Stimulated activated CD8-positive, alpha-beta memory T cell treated with anti-CD3 and anti-CD28 coated beads, Interleukin-7, amount 100 ng/mL, for 48 hours (primary cell): ENCODE measurements at regions not wholly inside any gene's neighbourhood (a gene's known extent, or its start where the extent isn't known, plus 50 kb on each side); places are given as distances from the start of the nearest gene placed in this dataset.
"Not testable (repeated sequence)": the region's sequence is repeated elsewhere in the genome, so short reads cannot be mapped to it uniquely, and the experiment has no call there.

ENCODE experiments used
- DNase-seq, 2 donors: peaks; one replicate each; pipeline ENCODE4 v3.0.0-alpha.2; 2020; ENCODE audit warnings: low read depth in 1 of 2; ENCODE audit errors: extremely low read depth in 1 of 2

DNA sequence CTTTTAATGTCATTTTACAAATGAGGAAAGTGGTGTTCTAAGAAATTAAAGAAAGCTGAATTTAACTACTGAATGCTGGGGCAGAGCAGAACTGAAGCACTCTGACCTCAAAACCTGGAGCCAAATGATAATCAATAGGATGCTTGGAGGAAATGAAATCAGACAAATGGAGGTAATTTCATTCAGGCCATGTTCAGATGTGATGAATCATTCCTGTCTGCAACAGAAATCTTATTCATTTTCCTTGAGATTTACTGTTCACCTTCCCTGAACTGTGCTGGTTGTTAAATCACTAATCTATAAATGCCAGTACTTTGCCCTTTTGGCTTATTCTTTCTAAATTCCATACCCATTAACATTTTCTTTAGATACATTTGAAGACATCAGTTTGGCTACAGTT is 85.6 kb upstream of the SNX7 start:
- no peak for DNase-seq

DNA sequence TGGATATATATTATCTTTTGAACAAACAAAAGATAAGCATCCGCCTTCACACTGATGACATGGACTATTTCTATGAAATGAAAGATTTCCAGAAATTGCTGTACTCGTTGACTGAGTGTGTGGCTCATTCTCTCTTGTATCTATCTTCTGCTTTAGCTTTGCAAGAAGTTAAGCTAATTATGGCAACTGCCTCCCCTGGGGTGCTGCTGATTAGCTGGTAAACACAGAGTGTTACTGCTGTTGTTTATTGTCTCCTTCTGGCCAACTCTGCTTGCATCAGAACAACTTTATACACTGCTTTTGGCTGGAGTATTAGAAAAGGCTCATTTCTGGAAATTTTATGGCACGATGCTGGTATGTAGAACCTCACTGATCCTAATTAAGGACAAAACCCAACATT is 95.6 kb upstream of the SNX7 start:
- DNase-seq = no peak

DNA sequence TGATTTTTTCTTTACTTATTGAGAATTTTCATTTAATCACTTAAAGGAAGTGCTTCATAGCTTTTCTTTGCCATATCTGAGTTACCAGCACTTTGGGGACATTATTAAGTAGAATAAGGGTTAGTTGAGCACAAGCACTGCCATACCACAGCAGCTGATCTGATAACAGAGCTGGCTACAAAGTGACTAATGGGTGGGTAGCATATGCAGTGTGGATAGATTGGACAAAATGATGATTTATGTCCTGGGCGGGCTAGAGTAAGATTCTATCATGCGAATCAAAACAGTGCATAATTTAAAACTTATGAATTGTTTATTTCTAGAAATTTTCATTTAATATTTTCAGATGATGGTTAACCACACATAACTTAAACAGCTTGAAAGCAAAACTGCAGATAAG is 102.2 kb upstream of the SNX7 start:
- DNase-seq = no peak

DNA sequence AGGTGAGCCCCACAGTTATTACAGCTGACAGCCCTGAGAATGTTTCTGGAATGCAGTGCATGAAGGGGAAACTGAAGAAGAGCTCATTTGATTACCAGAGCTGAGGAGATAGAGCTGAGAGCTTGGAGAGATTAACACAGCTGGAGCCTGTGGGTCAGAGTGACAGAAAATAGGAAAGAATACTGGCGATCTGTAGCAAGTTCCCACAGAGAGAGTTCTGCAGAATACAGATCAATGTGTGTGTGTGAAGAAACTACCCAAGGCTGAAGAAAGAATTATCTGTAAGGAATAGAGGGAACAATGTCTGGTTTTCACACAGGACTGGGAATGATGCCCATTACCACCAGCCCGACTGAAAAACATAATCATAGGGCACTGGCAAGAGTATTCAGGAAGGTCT is 103.6 kb upstream of the SNX7 start:
- DNase-seq = no peak

DNA sequence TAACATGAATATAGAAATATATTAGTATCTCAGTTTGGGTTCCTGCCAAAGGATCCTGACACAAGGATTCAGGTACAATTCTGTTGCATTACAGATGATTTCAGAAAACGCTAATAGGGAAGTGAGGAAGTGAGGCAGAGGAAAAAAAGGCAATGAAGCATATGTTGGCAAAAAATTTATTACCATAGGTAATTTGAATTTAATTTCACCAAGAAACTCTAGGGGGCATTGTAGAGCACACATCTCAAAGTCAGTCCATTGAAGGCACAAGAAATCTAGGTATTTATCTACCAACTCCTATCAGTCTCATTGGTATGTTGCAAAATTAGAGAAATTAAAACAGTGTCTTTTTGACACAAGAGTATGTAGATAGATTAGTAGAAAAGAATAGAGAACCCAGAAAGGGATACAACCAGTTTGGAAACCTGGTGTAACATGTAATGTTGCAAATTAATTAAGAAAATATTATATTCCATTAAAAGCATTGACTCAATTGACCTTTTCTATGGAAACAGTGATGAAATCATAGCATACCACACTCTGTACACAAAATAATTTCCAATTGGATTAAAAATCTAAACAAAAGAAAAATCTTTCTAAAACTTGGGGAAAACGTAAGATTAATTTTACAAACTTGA is 104.9 kb upstream of the SNX7 start:
- DNase-seq = no peak

DNA sequence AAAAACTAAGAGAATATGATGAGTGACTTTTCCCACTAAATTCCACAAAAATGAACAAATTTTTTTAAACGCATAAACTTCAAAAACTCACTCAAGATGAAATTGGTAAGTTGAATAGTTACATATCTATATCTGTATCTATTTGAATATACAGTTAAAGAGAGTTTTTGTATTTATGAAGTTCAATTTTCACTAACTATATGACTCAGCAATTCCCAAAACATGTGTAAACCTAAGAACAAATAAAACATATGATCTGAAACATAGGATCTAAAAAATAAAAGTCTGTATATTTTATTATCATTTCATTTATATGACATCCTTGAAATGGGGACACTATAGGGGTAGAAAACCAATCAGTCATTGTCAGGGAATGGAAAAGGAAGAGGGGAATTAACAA is 105.7 kb upstream of the SNX7 start:
- no peak for DNase-seq

DNA sequence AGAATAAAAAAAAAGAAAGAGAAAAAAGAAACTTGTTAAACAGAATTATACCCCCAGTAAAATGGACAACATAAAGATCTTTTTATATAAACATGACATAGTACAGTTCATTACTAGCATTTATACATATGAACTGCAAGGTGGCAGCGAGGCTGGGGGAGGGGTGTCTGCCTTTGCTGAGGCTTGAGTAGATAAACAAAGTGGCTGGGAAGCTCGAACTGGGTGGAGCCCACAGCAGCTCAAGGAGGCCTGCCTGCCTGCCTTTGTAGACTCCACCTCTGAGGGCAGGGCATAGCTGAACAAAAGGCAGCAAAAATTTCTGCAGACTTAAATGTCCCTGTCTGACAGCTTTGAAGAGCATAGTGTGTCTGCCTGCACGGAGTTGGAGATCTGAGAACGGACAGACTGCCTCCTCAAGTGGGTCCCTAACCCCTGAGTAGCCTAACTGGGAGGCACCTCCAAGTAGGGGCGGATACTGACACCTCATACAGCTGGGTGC is 108.9 kb upstream of the SNX7 start:
- DNase-seq = not testable (repeated sequence)

DNA sequence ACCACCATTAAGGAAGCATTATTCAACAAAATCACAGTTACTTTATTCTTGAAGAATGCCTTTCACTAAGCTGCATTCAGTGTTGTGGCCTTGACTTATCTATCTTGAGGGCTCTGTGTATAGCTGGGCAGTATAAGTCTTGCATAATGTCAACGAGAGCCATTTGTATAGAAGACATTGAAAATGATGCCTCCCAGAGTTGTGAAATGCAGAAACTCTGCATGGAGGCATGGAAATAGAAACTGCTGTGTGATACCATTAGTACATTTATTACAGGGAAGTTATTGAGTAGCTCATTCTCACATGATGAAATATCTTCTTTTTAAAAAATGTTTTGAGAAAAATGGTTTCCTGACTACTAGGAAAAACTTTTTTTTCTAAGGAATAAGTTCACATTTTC is 111.4 kb upstream of the SNX7 start:
- DNase-seq = no peak

DNA sequence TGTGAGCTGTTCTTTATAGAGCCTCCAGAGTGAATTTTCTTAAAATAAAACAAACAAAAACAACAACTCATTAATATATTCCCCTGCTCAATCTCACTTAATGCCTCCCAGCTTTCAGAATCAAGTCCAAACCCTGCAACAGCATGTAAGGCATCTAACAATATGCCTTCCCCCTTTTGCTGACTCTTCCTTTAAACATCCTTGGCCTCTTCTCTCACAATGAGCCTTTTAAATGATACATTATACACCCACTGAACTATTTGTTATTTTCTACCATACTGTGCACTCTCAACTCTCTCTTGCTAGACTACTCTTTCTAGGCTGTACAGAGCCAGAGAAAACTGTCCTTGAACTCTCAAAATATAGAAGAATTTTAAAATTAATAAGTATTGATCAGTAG is 115.2 kb upstream of the SNX7 start:
- no peak for DNase-seq

DNA sequence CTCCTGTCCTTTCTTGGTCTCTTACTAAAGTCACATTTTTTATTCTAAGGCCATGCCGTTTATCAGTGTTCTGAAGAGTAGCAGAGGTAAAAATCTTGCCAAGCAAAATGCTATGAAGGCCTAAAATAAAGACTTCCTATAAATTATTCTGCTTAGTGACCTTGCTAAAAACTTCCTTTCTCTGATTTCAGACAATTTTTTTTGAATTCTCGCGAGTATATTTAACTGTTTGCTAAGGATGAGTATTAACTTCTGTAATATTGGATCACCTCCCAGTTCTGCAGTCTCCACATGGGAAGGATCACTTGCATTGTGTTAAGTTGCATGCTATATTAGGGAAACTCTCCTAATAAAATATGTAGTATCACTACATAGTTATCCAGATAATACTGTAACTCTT is 123.4 kb upstream of the SNX7 start:
- DNase-seq = no peak

DNA sequence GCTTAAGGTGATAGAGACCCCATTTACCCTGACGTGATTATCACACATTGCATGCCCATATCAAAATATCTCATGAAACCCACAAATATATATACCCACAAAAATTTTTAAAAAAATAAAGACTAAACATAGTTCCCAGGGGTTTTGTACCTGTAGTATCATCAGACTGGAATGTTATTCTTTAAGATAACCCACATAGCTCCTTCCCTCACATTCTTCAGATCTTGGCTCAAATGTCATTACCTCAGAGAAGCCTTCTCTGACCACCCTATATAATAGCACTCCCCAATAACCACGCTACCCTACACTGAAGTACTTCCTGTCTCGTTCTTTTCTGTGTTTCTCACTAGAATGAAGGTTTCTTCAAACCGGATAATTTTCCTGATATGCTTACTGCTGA is 138.3 kb upstream of the SNX7 start:
- no peak for DNase-seq

DNA sequence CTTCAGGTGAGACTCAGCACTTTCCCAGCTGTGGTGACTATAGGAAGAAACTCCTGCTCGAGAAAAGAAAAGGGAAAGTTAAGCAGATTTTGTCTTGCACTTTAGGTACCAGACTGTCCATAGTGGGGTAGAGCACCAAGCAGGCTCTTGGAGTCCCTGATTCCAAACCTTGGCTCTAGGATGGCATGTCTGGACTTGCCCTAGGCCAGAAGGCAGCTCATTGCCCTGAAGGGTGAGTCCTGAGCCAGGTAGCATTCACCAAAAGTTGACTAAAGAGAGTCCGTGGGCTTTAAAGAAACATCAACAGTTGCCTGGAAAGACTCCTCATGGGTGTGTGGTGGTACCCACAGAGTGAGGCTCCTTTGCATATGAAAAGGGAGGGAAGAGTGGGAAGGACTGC is 145.2 kb upstream of the SNX7 start:
- DNase-seq = no peak

DNA sequence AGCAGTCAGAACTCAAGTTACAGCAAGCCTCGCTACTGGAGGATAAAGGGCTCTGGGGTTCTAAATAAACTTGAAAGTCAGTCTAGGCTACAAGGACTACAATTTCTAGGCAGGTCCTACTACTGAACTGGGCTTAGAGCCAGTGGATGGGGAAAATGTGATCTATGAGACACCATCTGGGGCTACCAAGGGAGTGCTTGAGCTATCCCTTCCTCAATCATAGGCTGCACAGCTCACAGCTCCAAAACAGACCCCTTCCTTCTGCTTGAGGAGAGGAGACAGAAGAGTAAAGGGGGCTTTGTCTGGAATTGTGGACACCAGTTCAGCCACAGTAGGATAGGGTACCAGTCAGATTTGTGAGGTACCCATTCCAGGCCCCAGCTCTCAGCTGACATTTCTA is 145.8 kb upstream of the SNX7 start:
- DNase-seq = no peak

DNA sequence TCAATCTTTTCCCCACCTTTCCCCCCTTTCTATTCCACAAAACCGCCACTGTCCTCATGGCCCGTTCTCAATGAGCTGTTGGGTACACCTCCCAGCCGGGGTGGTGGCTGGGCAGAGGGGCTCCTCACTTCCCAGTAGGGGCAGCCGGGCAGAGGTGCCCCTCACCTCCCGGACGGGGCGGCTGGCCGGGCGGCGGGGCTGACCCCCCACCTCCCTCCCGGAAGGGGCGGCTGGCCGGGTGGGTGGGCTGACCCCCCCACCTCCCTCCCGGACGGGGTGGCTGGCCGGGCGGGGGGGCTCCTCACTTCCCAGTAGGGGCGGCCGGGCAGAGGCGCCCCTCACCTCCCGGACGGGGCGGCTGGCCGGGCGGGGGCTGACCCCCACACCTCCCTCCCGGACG is 149.3 kb upstream of the SNX7 start:
- DNase-seq = not testable (repeated sequence)

DNA sequence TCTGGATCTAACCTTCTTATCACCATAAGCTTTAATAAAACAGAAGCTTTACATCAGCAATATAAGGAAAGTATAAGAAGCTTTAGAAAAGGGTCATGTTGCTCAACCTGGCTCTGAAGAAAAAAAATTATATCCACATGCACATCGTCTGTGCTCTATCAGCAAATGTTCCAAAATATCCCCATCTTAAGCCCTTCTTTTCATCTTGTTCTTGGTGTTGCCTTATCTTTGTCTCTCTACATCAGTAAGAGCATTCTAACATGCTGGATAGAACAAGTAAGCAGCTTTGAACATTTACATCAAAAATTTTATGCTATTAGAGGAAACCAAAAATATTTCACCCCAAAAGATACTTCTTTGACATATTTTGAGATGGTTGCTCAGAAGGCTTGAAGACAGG is 157.8 kb upstream of the SNX7 start:
- no peak for DNase-seq

DNA sequence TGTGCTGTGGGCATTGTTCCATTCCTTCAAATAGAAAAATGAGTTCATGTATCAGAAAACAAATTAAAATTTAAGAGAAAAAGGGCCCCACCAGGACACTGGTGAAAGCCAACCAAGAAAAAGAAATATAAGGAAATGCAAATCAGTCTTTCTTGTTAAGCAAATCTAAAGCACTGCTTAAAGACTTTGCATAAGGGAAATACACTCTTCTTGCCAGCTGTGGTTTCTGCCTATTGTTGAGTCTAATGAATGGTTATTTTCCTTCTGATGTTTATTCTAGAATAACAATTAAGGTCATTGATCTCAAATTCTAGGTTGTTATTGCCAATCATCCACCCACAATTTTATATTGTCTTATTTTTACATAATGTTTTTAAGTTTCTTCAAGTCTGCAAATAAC is 158.6 kb upstream of the SNX7 start:
- DNase-seq = no peak

DNA sequence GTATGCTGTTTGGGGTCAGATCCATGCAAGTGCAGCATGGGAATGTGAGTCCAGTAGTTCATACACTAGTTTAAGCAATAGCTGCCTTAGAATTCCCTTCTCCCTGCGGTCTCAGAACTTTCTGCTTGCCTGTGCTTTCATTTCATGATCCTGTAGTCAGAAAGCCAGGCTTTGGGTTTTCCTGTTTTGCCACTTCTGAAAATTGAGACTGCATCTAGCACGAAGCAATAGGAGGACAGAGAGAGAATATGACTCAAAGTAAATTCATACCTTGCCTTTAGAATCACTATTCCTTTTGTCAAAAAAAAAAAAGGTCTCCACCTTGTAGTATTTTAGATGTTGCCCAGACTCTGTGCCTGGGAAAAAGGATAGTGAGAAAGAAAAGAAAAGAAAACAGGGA is 161.2 kb upstream of the SNX7 start:
- no peak for DNase-seq

DNA sequence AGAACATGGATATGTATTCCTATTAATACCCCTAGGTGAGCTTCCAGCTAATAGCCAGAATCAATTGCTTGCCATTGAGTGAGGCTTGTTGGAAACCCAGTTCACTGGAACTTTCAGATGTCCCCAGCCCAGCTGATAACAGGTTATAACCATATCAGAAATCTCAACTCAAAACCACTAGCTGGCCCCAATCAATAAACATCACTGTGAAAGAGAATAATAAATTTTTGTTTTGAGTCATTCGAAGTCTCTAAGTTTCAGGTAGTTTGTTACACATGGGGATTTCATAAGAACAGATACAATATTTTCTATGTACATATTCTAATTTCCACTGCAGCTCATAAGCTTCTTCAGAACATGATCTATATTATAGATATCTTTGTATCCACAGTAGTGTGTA is 162.9 kb upstream of the SNX7 start:
- no peak for DNase-seq

DNA sequence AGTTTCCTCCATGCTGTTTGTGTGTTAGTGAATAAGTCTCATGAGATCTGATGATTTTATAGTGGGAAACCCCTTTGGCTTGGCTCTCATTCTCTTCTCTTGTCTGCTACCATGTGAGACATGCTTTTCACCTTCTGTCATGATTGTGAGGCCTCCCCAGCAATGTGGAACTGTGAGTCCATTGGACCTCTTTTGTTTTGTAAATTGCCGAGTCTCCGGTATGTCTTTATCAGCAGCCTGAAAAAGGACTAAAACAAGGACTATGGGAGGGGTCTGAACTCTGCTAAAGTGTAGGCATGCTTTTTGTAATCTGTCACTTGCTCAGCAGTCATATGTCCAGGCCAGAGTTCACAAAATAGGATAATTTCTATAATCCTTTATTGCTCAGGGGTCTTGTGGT is 164.0 kb upstream of the SNX7 start:
- no peak for DNase-seq

DNA sequence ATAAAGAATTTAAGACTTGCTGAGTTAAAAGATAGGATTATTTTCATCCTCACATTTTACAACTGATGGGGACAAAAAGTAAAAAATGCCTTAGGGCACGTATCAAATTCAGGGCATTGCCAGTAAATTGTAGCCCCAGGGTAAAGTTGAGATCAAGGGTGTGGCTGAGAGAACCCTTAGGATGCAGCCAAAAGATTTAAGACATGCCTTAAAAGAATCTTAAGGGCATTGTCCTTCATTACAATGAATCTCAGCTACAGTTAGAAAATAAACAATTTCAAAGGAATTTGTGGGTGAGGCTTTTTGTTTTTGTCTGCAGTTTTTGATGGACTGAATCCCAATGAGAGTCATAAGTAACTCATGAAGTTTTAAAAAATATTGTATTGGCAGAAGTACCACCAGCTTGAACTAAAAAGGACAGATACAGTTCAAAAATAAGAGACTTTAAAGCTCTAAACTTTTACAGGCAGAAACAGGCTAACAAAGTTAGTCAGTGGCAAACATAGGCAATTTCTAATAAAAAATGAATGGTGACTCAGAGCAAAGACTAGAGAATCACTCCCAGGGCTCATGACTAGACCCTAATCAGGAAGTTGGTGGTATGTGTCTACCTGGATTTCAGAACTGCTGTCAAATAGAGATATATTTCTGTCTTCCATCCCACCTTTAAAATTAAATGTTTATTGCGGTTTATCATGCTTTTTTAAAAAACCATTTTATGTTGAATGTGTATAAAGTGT is 165.1 kb upstream of the SNX7 start:
- no peak for DNase-seq

DNA sequence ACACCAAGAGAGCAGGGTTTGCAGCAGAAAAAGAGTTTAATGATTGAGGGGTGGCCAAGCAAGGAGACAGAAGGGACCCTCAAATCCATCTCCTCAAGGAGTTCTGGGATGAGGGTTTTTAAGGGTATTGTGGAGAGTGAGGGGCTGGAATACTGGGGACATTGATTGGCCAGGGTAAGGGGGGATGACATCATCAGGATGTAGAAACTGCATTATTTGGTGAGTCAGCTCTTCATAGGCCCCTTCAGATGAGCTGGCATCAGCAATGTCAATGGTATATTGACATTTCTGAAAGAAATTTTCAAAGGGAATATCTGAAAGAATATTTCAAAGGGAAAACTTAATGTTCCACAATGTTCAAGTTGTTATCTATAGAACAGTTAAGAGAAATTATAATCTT is 168.1 kb upstream of the SNX7 start:
- no peak for DNase-seq

DNA sequence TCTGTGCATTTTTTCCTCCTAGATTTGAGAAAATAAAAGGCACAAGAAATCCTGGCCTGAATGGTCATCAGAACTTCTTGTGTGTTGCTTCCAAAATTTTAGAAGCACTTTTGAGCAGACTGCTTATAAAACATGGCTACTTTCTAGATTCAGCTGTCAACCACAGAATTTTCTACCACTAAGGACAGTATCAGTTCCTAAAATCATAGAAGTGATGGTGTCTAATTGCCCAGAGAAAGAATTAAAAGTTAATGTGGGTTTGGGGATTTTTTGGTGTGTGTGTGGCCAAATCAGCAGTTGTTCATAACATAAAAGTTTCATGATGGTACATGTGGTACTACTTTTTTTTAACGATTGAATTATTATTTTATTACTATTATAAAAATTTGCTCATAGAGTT is 171.4 kb upstream of the SNX7 start:
- DNase-seq = no peak

DNA sequence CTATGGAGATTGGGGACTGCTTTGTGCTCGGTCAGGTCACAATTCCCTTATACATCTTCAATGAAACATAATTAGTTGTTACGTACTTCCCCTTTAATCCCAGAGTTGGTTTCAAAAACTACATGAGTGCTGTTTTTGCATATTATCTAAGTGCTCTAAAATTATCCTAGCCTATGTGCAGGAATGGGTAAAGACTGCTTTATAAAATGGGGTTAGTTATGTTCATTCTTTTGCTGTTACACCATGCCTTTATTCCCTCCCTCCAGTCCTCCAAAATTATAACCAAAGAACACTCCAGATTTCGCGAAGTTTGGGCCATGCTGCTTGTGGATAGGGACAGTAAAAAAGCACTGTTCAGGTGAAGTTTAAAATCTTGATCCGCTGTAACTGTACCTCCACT is 173.9 kb upstream of the SNX7 start:
- no peak for DNase-seq
